GM23248 (cell line): ENCODE measurements at regions not wholly inside any gene's neighbourhood (a gene's known extent, or its start where the extent isn't known, plus 50 kb on each side); places are given as distances from the start of the nearest gene placed in this dataset.

Source experiments
- EZH2 ChIP-seq: fragments of 200-600 bp; sonication (generic); IDR thresholded peaks from 2 replicates; pipeline ENCODE4 v1.6.1; 2018; ENCODE audit warnings: antibody characterized with exemption, mild to moderate bottlenecking; ENCODE audit not compliant: insufficient read depth, poor library complexity, severe bottlenecking
- EZH2phosphoT487 ChIP-seq: fragments of 200-600 bp; sonication (generic); IDR thresholded peaks from 2 replicates; pipeline ENCODE4 v1.6.1; 2018; ENCODE audit warnings: antibody characterized with exemption, moderate library complexity, mild to moderate bottlenecking, low read depth; ENCODE audit not compliant: insufficient read depth

DNA sequence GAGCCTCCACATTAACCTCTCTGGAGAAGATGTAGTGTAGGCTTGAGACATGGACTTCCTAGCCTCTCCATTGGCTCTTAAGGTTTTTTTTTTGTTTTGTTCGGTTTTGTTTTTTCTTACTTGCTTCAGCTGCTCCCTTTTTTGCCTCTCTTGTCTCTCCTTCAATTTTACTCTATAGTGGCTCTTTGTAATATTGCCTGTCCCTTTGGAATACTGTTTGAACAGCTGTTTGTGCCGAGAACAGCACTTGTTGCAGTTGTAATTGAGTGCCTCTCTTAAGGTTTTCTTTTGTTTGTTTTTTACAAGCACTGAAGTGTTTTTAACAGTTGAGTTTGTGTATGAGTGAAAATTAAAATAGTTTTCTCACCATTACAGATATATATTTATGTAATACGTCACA lies 567.7 kb downstream of the LRFN5 start:
- no peak for TF ChIP-seq EZH2
- no peak for TF ChIP-seq EZH2phosphoT487
